Endothelial cell of umbilical vein (primary cell): ENCODE measurements at regions not wholly inside any gene's neighbourhood (a gene's known extent, or its start where the extent isn't known, plus 50 kb on each side); places are given as distances from the start of the nearest gene placed in this dataset.

Experiments
- BruUV-seq: library from RNA; stranded (reverse); fragments of 400-500 nt; replicated peaks from 2 replicates; lab custom pipeline; 2021; lab: Mats Ljungman, UMichigan
- CTCF ChIA-PET: fragments of 300-600, 350-600 bp; sonication (Branson Sonifier 250); formaldehyde crosslinking; loops from one replicate; lab custom pipeline; 2021; ENCODE audit warnings: antibody characterized with exemption, inconsistent platforms; lab: Charles Lee
- POLR2A ChIA-PET: fragments of 300-600, 350-600 bp; sonication (Branson Sonifier 250); formaldehyde crosslinking; loops from one replicate; lab custom pipeline; 2021; ENCODE audit warnings: antibody characterized with exemption, inconsistent platforms; lab: Charles Lee
- DNase-seq: peaks from one replicate; pipeline ENCODE4 v3.0.0-alpha.2; 2011; ENCODE audit warnings: low read depth, low spot score
- FAIRE-seq: peaks from 2 replicates; lab custom pipeline; 2011; peaks lifted over from hg19 to GRCh38; lab: Jason Lieb, UNC
- H2AFZ ChIP-seq: 2 replicates; pipeline ENCODE4 v1.6.0; 2012; ENCODE audit warnings: low read depth, low read length, control low read depth, inconsistent platforms
- H3K27ac ChIP-seq: 2 replicates; pipeline ENCODE4 v1.5.1; 2011; ENCODE audit warnings: low read depth, mild to moderate bottlenecking, control low read depth, low read length, moderate library complexity; ENCODE audit not compliant: insufficient read depth
- H3K27me3 ChIP-seq, 2 experiments: 2 replicates each; pipeline versions ENCODE4 v1.6.0 to v1.6.1; 2011; ENCODE audit warnings: low read length in 2 of 2, mixed read lengths in 1 of 2; ENCODE audit not compliant: control insufficient read depth in 2 of 2, insufficient read depth in 2 of 2
- H3K36me3 ChIP-seq, 2 experiments: 2 replicates in 1 of 2; 3 replicates in 1 of 2; pipeline ENCODE4 v1.5.1; 2011; ENCODE audit warnings: low read length in 2 of 2, mild to moderate bottlenecking in 1 of 2, moderate library complexity in 1 of 2; ENCODE audit not compliant: control insufficient read depth in 2 of 2, insufficient read depth in 2 of 2; ENCODE audit errors: extremely low read depth in 1 of 2
- H3K4me1 ChIP-seq: 3 replicates; pipeline ENCODE4 v1.5.1; 2011; ENCODE audit warnings: mild to moderate bottlenecking, low read length; ENCODE audit not compliant: control insufficient read depth, insufficient read depth; ENCODE audit errors: extremely low read depth
- H3K4me2 ChIP-seq: 2 replicates; pipeline ENCODE4 v1.6.1; 2011; ENCODE audit warnings: low read length, control low read depth, mixed read lengths; ENCODE audit not compliant: insufficient read depth
- H3K4me3 ChIP-seq, 3 experiments: fragments of 200-600 bp in 1 of 3; sonication (generic), shearing (Covaris generic) in 1 of 3; replicated peaks in 1 of 3; 2 replicates each; pipeline ENCODE4 v1.5.1; 2011 to 2016; ENCODE audit warnings: control low read depth in 3 of 3, low read length in 3 of 3, mild to moderate bottlenecking in 2 of 3, inconsistent platforms in 1 of 3, low read depth in 1 of 3, moderate library complexity in 1 of 3; ENCODE audit not compliant: insufficient read depth in 1 of 3
- H3K79me2 ChIP-seq: 2 replicates; pipeline ENCODE4 v1.6.0; 2012; ENCODE audit warnings: low read length, inconsistent platforms; ENCODE audit not compliant: control insufficient read depth, insufficient read depth
- H3K9ac ChIP-seq: replicated peaks from 2 replicates; pipeline ENCODE3; 2011; ENCODE audit warnings: low read length, control low read depth; ENCODE audit not compliant: insufficient read depth; ENCODE audit errors: extremely low read depth
- H3K9me1 ChIP-seq: replicated peaks from 3 replicates; pipeline ENCODE4 v1.6.0; 2011; ENCODE audit warnings: mild to moderate bottlenecking, low read length; ENCODE audit not compliant: control insufficient read depth, insufficient read depth; ENCODE audit errors: extremely low read depth
- H3K9me3 ChIP-seq: replicated peaks from 2 replicates; pipeline ENCODE4 v1.5.1; 2012; ENCODE audit warnings: low read length, inconsistent platforms; ENCODE audit not compliant: control insufficient read depth, insufficient read depth
- H4K20me1 ChIP-seq: replicated peaks from 2 replicates; pipeline ENCODE3; 2011; ENCODE audit warnings: mild to moderate bottlenecking, low read length; ENCODE audit not compliant: control insufficient read depth, insufficient read depth; ENCODE audit errors: extremely low read depth
- FOS ChIP-seq: IDR thresholded peaks from 2 replicates; pipeline ENCODE4 v1.6.1; 2011; ENCODE audit warnings: mild to moderate bottlenecking, low read length, moderate library complexity, borderline replicate concordance; ENCODE audit not compliant: insufficient read depth
- GATA2 ChIP-seq: IDR thresholded peaks from 2 replicates; pipeline ENCODE4 v1.7.0; 2011; ENCODE audit warnings: low read depth, mild to moderate bottlenecking, moderate library complexity, mixed read lengths, low read length; ENCODE audit not compliant: insufficient read length, insufficient read depth
- JUN ChIP-seq: IDR thresholded peaks from 2 replicates; pipeline ENCODE4 v1.6.1; 2011; ENCODE audit warnings: borderline replicate concordance, low read depth; ENCODE audit not compliant: insufficient read length, insufficient read depth
- MYC ChIP-seq: IDR thresholded peaks from one replicate; pipeline ENCODE4 v1.6.1; 2011; ENCODE audit warnings: mild to moderate bottlenecking, low read depth, low read length
- POLR2AphosphoS5 ChIP-seq: IDR thresholded peaks from 2 replicates; pipeline ENCODE4 v1.6.1; 2012; ENCODE audit warnings: low read depth, mild to moderate bottlenecking, control low read depth, low read length, moderate library complexity; ENCODE audit not compliant: insufficient read depth
- dilution Hi-C: fragments of 300-500 bp; cut with MboI; formaldehyde crosslinking; loops from one replicate; pipeline ENCODE4 v1.15.0; 2019; ENCODE audit warnings: low sequenced_read_pairs; ENCODE audit not compliant: extremely low pct_ligation_motif_present
- intact Hi-C: fragments of 100-400 bp; cut with micrococcal nuclease; formaldehyde crosslinking; loops from one replicate; pipeline ENCODE4 v1.10.0; 2022
- TF ChIP-seq, protein P1 (sequence below): IDR thresholded peaks from 2 replicates; pipeline ENCODE4 v1.6.1; 2011; ENCODE audit not compliant: insufficient read depth, insufficient read length
- TF ChIP-seq, protein P2 (sequence below), 2 donors: IDR thresholded peaks; 1 replicate in 1 of 2; 2 replicates in 1 of 2; pipeline ENCODE4 v1.5.1; 2011; ENCODE audit warnings: low read length in 2 of 2, mild to moderate bottlenecking in 2 of 2, moderate library complexity in 2 of 2, control low read depth in 1 of 2, inconsistent platforms in 1 of 2, low read depth in 1 of 2; ENCODE audit not compliant: insufficient read depth in 1 of 2; ENCODE audit errors: extremely low read depth in 1 of 2

DNA sequence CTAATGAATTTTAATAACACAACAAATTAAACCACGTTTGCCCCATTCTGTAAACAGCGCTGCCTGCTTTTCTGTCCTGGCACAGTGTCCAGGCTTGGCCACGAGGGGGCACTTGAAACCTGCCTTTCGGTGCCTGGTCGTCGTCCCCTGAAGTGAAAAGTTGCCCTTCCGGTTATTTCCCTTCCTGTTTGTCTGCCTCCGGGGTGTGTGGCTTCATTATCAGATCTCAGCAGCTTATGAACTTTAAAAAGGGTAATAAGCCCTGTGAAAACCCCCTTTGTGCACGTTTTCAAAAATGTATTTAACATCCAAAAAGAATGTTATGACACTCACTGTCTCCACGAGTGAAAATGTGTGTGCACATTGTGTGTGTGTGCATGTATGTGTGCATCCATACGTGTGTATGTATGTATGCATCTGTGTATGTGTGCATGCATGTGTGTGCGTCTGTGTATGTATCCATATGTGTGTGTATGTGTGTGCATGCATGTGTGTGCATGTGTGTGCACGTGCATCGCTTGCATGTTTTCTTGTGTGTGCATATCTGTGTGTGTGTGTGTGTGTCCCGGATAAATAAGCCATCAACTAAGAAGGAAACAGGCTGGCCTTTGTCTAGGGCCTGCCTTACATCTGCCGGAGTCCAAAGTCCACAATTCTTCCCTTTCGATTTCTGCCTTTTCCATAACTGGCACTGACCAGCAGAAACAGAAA, 358.4 kb downstream of the THBS2 start:
- Histone ChIP-seq H4K20me1 (no peaks in the 10 kb centered on the region), H3K27me3 (no peaks in the 10 kb centered on the region), H3K9me1 (no peaks in the 10 kb centered on the region), H3K9me3 (no peaks in the 10 kb centered on the region), H3K36me3 (no peaks in the 10 kb centered on the region), H3K4me1 (no peaks in the 10 kb centered on the region), H3K27ac (no peak overlapping the region), H3K9ac (no peak overlapping the region), H3K79me2 (no peaks in the 10 kb centered on the region), H3K4me2 (no peak overlapping the region), H2AFZ (no peak overlapping the region), H3K4me3 (no peak overlapping the region)
- dilution Hi-C loops = no loop called here
- intact Hi-C loops = loop anchor here (1.0 to 2.0 kb wide), 4 partner anchors 806 to 1634 kb away; no protein-coding TSS in a partner anchor
- no TSS peak for BruUV-seq
- FAIRE-seq (peak; percentile 81), DNase-seq (peak; percentile 44)
- CTCF ChIA-PET = interaction anchor here (1.1 kb wide), 1 partner anchor 1618 kb away, joined by 3 read pairs; no protein-coding TSS in a partner anchor
- TF ChIP-seq, protein P1, sequence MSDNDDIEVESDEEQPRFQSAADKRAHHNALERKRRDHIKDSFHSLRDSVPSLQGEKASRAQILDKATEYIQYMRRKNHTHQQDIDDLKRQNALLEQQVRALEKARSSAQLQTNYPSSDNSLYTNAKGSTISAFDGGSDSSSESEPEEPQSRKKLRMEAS = no peak
- TF ChIP-seq MYC (no peak), GATA2 (peak; percentile 23), POLR2AphosphoS5 (no peak), JUN (no peak), FOS (no peak)
- TF ChIP-seq, protein P2, sequence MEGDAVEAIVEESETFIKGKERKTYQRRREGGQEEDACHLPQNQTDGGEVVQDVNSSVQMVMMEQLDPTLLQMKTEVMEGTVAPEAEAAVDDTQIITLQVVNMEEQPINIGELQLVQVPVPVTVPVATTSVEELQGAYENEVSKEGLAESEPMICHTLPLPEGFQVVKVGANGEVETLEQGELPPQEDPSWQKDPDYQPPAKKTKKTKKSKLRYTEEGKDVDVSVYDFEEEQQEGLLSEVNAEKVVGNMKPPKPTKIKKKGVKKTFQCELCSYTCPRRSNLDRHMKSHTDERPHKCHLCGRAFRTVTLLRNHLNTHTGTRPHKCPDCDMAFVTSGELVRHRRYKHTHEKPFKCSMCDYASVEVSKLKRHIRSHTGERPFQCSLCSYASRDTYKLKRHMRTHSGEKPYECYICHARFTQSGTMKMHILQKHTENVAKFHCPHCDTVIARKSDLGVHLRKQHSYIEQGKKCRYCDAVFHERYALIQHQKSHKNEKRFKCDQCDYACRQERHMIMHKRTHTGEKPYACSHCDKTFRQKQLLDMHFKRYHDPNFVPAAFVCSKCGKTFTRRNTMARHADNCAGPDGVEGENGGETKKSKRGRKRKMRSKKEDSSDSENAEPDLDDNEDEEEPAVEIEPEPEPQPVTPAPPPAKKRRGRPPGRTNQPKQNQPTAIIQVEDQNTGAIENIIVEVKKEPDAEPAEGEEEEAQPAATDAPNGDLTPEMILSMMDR (IDR thresholded peaks at IDR 0.05; ENCODE audit: extremely low read depth in 1 of 2, insufficient read depth in 1 of 2, low read depth in 1 of 2, low read length in 2 of 2) = peak; percentile 88
- POLR2A ChIA-PET = no interaction called here
